Bronchial epithelial cell (primary cell): ENCODE measurements at regions not wholly inside any gene's neighbourhood (a gene's known extent, or its start where the extent isn't known, plus 50 kb on each side); places are given as distances from the start of the nearest gene placed in this dataset.

Experiments
- DNase-seq: peaks from one replicate; pipeline ENCODE4 v3.0.0-alpha.2; 2010; ENCODE audit warnings: low read depth
- FAIRE-seq: peaks from 2 replicates; lab custom pipeline; 2011; peaks lifted over from hg19 to GRCh38; lab: Jason Lieb, UNC
- H3K27me3 ChIP-seq: 2 replicates; pipeline ENCODE4 v1.5.1; 2011; ENCODE audit warnings: low read length; ENCODE audit not compliant: control insufficient read depth, insufficient read depth
- H3K36me3 ChIP-seq: 2 replicates; pipeline ENCODE4 v1.5.1; 2011; ENCODE audit warnings: low read length; ENCODE audit not compliant: control insufficient read depth, insufficient read depth
- H3K4me3 ChIP-seq: 2 replicates; pipeline ENCODE4 v1.5.1; 2011; ENCODE audit warnings: mild to moderate bottlenecking, low read depth, low read length, control low read depth
- CTCF ChIP-seq: IDR thresholded peaks from 2 replicates; pipeline ENCODE4 v1.5.1; 2011; ENCODE audit warnings: mild to moderate bottlenecking, moderate library complexity, low read length, control low read depth, inconsistent platforms; ENCODE audit not compliant: insufficient read depth, severe bottlenecking

DNA sequence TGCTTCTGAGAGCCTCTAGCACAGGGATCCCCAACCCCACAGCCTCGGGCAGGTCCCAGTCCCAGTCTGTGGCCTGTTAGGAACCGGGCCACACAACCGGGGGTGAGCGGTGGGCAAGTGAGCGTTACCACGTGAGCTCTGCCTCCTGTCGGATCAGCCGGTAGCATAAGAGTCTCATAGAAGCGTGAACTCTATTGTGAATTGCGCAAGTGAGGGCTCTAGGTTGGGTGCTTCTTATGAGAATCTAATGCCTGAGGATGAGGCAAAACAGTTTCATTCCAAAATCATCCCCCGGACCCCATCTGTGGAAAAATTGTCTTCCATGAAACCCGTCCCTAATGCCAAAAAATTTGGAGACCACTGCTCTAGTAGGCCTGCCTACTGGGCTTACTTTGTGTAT lies 87.0 kb upstream of the UBL3 start:
- Histone ChIP-seq H3K36me3 (no peaks in the 10 kb centered on the region), H3K27me3 (peaks cover 12% of the 10 kb centered on the region), H3K4me3 (no peak overlapping the region)
- no peak for DNase-seq
- no peak for TF ChIP-seq CTCF
- FAIRE-seq = no peak

- no peak for TF ChIP-seq CTCF
- no peak for DNase-seq
Observed at GRCh38 chr13:29936956-29937355, 86.5 kb upstream of the UBL3 start.

GRCh38 chr13:29936051-29936813 lies 85.8 kb upstream of the UBL3 start:
- peaks cover 12% of the 10 kb centered on the region for H3K27me3 ChIP-seq
- TF ChIP-seq CTCF = no peak
- no peak for DNase-seq
- H3K4me3 ChIP-seq = no peak overlapping the region
- no peaks in the 10 kb centered on the region for H3K36me3 ChIP-seq
- FAIRE-seq = no peak

More at GRCh38 chr13:29936956-29937355, 86.5 kb upstream of the UBL3 start:
- no peak overlapping the region for H3K4me3 ChIP-seq
- no peak for FAIRE-seq
- no peaks in the 10 kb centered on the region for H3K36me3 ChIP-seq
- H3K27me3 ChIP-seq = peaks cover 12% of the 10 kb centered on the region

GRCh38 chr13:29935309-29935981 lies 85.0 kb upstream of the UBL3 start:
- TF ChIP-seq CTCF = no peak
- no peak overlapping the region for H3K4me3 ChIP-seq
- peak; percentile 50 for FAIRE-seq

DNA sequence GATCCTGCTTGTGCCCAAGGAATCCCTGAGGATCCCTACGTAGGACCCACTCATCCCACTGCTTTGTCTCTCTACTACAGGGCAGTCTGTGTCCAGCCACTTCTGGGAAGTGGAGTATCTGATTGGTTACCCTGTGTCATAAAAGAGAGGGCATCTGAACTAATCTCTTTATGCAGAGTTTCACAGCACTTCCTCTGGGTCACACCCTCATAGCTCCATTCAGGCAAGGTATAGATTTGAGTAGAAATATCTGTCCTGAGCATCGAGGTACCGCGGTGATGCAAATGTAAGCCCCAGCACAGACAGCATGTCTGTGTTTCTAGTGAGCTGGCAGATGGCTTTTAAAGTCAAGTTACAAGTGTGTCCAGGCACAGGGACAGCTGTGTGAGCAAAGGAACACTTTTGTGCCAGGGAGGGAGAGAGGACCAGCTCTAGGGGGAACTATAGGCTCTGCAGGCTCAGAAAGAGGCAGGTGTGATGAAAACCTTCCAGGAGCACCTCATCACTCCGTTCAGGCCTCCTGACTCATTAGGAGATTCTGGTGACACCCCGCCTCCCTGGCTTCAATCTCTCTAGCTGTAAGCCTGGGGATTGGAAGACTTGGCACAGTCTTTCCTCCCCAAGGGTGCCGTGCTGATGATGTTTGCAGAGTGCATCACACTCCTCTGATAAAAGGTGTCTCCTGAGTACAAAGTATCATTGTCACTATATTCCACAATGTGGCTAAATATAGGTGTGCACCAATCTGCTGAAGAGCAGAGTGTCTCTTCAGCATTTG lies 84.3 kb upstream of the UBL3 start:
- no peak overlapping the region for H3K4me3 ChIP-seq
- no peaks in the 10 kb centered on the region for H3K36me3 ChIP-seq
- no peak for FAIRE-seq
- DNase-seq = no peak
- H3K27me3 ChIP-seq = peaks cover 11% of the 10 kb centered on the region
- TF ChIP-seq CTCF = no peak

More at GRCh38 chr13:29935309-29935981, 85.0 kb upstream of the UBL3 start:
- Histone ChIP-seq H3K27me3 (peaks cover 12% of the 10 kb centered on the region), H3K36me3 (no peaks in the 10 kb centered on the region)
- DNase-seq = no peak
